Daoy (cell line): ENCODE measurements at regions not wholly inside any gene's neighbourhood (a gene's known extent, or its start where the extent isn't known, plus 50 kb on each side); places are given as distances from the start of the nearest gene placed in this dataset.

Source experiments
- DNase-seq: peaks from one replicate; pipeline ENCODE4 v3.0.0-alpha.2; 2015; ENCODE audit warnings: low read depth

DNA sequence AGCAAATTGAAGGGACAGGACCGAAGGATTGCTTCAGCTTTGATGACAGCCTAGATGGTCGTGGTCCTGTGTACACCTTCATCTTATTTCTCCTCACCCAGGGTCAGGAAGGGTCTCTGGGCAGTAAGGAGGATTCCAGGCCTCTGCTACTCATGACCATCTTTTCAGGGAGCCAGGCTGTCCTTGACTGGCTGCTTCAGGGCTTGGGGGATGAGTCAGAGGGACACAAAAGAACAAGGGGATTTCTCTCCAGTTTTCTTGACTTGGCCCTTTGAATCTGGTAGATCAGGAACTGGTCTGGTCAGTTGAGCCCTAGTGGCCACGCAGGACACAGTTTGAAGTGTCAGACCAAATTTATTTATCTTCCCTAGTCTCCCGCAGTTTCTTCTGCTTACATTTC, 402.1 kb upstream of the CHD6 start:
- DNase-seq: no peak

DNA sequence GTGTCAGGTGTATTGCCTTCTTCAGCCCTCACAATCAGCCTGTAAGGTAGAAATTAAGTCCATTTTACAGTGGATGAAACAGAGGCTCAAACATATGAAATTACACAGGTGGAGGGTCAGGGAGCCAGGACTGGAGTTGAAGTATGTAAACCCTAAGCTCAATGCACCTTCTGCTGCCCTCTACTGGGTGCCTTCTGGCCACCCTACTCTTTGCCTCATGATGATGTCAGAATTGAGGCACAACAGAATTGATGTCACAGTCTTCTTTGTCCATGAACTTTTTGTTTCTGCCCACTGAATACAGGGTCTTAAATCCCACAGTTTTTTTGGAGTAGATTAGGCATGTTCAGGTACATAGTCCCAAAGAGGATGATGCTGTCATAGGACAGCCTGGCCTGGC, 400.8 kb upstream of the CHD6 start:
- no peak for DNase-seq

DNA sequence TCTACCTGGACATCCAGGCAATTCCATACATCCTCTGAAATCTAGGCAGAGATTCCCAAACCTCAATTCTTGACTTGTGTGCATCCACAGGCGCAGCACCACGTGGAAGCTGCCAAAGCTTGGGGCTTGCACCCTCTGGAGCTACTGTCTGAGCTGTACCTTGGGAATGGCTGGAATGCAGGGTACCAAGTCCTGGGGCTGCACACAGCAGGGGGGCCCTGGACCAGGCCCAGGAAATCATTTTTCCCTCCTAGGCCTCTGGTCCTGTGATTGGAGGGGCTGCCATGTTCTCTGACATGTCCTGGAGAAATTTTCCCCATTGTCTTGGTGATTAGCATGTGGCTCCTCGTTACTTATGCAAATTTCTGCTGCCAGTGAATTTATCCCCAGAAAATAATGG, 391.9 kb upstream of the CHD6 start:
- DNase-seq: no peak

DNA sequence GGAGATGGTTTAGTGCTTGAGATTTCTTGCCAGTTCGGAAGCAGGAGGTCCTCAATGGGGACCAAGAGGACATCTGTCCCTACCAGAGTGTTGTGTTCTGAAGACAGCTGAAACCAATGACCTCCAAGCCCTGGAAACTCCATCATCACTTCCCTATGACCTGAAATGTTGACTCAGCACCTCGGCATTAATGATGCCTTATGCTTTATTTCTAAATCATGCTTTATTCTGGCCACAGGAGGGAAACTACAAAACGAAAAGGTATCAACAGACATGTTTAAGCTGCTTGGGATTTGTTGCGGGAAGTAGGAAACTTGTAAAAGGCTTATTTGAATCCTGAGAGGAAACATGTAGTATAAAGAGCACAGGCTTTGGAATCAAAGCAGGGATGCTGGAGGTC, 389.1 kb upstream of the CHD6 start:
- no peak for DNase-seq

DNA sequence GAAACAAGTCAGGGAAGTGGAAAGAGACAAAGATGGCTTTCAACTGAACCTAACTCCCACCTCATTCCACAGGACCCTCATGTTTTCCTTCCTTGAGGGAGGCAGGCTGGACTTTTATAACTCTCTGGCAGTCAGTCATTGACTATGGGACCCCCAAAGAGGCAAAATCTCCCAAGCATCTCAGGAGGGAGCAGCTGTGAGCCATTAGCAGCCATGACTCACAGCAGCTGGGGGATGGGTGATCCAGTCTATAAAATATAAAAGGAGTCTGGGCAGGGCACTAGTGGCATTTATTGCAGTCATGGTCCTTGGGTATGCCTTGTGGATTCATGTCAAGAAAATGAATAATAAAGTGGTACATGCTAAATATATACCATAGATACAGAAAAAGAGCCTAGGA, 387.0 kb upstream of the CHD6 start:
- no peak for DNase-seq

DNA sequence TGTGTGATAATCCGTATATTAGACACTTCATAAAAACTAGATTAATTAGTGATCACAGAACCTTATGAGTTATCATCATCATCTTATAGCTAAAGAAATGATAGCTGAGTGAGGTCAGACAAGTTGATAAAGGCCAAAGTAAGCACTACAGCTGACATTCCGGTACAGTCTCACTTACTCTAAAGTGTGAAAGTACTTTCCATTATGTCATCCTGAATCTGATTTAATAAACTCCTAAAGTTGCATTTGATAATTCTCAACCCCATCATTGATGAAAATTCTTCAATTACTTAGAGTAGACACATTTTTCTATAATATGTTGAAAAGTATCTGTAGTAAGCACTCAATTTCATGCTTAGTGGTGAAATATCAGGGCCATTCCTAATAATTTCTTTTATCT, 385.2 kb upstream of the CHD6 start:
- DNase-seq: no peak

DNA sequence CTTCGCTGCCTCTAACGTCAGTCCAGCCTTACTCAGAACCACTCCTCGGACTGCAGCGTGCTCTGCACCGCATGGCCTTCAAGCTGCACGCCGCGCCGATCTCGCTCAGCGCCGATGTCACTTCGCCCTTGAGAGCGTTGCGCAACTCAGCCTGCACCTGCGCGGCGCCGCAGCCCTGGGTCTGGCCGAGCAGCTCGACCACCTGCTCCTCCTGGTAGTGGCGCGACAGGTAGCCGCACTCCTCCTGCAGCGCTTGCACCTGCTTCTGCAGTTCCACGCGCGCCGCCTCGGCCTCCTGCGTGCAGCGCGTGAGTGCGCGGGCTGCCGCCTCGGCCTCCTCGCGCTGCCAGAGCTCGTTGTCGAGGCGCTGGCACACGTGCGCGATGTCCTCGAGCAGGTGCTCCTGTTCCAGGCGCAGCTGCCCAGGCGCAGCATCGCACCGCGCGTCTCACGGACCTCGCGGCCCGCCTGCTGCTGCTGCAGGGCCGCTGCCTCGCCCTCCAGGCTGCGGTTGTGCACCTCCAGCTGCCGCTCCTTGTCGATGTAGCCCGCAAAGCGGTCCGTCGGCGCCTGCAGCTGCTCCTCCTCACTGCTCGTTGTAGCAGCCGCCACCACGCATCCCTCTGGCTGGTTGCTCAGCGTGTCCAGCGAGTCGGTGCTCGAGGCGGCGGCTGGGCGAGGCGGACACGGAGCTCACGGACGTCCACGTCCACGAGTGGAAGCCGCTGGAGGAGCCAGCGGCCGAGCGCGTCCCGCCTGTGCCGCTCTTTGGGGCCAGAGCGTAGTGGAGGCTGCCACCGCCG, 380.6 kb upstream of the CHD6 start:
- DNase-seq: no peak

DNA sequence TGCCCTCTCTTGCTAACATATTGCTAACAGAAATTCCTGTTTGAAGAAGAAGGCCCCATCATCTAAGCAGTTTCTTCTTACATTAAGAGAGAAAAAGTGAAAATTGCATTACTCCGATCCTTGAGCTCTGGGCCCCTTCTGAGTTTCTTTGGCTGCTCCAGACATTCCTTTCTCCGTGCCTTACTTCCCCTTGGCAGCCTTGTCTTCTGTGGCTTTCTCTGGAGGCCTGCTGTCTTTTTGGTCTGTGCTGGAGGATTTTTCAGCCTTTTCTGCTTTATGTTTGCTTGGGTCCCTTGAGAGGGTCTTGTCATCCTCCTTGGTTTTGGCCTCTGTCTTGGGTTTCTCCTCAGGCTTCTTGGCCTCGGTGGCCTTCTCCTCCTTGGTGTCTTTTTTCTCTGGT, 378.8 kb upstream of the CHD6 start:
- no peak for DNase-seq

DNA sequence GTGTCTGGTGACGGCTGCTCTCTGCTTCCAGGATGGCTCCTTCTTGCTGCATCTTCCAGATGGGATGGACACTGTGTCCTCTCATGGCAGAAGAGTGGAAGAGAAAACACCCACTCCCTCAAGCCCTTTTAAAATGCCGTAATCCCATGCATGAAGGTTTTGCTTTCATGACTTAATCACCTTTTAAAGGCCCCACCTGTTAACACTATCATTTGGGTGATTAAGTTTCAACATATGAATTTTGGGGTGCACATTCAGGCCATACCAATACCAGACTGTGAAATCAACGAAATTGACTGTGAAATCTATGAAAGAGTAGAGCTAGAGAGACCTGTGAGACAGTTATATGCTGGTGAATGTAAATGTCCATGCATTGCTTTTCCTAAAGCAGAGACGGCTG, 374.3 kb upstream of the CHD6 start:
- DNase-seq: no peak

DNA sequence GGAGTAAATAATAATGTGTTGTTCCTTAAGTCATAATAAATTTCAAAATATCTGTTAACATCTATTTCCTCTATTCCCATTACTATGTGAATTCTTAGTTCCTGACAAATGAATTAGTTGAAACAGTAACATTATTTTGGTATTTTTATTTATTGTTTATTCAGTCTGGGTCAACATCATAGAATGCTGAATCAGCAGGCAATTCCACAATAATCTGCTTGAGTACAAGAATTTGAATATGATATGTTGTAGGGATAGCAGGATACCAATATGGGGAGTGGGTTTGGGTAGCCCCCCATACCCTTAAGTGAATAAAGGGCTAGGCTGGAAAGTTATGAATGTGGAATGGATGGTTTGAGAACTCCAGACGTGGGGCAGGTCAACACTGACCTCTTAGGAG, 373.2 kb upstream of the CHD6 start:
- no peak for DNase-seq

DNA sequence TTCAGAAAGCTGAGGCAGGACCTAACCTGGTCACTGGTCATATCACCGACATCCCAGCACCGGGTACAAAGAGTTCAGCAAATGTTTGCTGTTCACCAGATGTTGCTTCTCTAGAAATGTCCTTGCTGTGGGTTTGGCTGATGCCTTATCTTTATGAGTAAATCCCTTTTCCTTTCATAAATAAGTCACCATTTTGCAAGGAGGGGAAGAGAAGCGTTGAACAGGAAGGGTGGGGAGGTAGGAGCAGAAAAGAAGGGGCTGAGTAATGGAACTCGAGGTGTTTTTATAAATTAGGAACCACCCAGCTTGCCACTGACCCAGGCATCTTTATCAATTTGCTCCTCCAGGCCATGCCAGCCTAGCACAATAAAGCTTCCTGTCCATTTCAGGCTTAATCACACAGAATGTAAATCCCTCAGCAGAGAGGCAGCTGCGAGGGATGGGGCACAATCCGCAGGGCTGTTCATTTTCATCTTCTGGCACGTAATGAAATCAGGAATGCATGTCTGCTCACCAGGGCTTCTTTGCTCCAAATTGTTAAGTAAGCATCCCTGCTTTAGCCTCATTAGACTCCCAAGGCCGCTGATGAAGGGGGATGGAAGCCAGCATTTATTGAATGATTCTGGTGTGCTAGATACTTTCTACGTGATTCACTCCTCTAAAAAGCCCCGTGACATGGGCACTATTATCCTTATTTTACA, 371.9 kb upstream of the CHD6 start:
- no peak for DNase-seq

DNA sequence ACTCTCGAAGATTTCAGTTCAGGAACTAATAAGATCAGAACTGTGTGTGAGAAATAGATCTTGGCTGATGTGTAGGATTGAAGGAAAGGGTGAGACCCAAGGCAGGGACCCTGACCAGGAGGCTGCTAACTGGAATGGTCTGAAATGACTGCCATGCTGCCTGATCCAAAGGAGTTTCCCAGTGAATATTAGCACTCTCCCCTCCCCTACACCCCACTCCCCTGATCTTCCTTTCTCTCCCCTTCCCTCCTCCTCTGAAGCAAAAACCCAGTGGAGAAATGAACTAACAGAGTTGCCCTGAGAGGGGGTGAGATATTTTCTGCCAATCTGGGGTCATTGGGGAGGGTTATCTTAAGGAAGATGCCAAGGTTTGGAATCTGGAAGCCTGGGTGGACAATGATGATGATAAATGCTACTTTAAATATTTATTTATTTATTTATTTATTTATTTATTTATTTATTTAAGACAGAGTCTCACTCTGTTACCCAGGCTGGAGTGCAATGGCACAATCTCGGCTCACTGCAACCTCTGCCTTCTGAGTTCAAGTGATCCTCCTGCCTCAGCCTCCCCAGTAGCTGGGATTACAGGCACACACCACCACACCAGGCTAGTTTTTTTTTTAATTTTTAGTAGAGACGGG, 371.0 kb upstream of the CHD6 start:
- DNase-seq: no peak

DNA sequence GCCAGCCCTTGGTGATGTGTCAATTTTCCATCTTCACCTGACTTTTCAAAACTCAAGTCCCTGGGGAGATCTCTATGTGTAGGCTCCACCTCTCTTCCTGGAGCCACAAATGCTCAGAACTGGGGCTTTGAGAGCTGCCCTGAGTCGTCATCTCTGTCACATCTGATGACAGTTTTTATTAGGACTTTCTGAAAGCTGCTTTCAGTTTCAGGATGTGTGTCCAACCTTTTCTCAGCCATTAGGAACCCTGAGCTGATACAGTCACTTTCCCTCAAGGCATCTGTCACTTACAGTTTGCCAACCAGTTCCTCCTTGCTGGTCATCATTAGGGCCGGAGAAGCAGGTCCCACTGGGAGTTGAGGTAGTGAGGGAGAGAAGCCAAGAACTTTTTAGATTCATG, 365.9 kb upstream of the CHD6 start:
- no peak for DNase-seq

DNA sequence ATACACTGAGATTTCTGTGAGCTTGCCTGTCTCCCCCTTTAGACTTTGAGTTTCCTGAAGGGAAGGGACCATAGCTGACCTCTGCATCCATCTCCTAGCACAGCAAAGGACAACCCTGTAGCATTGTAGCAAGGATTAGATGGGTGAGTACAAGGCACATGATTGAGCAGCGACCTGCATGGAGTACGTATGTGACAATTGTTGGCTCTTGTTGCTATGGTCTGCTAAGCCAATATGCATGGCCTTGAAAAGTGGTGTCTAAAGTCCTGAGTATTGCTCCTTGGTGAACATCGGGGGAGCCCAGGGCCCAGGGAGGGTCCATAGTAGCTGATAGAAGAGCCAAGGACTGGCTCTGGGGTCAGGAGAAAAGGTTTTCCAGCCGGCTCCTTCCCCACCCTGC, 365.0 kb upstream of the CHD6 start:
- DNase-seq: no peak

DNA sequence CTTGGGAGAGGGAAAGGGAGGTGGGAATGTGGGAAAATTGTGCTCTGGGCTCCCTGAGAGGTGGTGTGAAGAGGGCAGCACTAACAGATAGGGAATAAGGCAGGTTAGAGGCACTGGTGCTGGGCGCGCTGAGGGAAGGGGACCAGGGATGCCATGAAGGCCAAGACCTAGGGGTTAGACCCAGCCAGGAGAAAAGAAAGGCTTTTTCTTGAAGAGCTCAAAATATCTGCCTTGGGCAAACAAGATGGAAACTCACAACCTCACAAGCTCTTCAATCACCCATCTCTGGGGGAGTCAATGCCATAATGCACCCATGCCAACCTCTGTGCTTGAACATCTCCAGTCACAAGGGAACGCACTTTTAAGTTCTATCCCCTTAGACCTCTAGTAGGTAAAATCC, 363.6 kb upstream of the CHD6 start:
- no peak for DNase-seq

DNA sequence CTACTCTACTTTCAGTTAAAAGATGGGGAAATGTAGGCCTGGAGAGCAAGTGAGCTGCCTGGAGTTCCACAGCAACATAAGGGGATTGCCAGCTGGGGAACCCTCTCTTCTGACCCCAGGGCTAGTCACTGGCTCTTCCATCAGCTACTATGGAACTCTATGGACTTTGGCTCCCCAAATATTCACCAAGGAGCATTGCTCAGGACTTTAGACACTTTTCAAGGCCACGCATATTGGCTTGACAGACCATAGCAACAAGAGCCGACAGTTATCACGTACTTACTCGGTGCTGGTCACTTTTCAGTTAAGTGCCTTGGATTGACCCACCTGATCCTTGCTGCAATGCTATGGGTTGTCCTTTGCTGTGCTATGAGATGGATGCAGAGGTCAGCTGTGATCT, 360.7 kb upstream of the CHD6 start:
- no peak for DNase-seq

DNA sequence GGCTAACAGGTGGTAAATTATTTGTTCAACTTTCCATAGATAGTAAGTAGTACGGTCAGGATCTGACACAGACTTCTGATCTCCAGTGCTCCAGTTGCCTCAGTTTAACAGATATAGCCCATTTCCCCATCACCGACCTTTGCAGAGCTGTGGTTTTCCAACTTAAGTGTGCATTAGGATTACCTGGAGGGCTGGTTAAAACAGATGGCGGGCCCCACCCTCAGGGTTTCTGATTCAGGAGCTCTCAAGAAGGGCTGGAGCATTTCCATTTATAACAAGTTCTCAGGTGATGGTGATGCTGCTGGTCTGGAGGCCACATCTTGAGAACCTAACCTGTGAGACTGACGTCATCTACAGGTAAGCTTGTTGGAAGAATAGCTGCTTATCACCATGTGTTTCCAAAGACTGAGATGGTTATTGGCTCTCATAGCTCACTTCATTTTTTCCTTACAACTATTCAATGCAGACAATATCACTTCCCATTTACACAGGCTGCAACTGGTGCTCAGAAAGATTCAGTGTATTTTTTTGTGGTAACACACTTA, 360.1 kb upstream of the CHD6 start:
- DNase-seq: no peak

DNA sequence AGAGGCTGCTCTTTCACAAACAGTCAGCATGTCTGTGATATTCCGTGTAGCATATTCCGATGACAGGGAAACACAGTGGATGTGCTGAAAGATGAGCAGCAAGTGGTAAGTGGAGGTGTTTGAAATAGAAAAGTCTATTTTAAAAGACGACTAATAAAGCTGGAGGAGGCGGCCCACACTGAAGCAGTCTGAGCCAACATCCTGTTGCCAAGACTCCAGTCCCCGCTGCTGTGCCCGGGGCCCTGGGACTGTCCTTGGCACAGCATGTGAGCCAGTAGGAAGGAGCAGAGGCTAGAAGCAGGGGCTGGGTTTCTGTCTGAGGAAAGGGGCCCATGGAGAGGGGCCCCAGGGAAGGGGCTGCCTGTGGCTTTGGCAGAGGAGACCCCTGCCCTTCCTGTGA, 351.5 kb upstream of the CHD6 start:
- DNase-seq: no peak

DNA sequence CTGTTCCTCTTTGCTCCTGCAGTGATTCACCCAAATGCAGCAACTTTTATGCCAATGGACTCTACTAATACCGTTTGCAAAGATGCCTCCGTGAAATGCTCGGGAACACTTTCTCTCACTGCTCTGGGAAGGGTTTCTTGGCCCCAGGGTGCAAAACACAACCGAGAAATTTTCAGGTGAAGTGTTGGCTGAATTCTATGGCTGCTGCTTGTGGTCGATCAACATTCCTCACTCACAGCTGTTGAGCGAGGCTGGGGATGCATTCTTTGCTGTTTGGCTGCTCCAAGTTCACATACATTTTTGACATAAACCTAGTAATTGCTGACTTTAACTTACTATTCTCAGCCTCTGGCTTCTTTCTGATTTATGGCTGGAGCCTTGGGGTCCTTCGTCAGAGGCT, 342.0 kb upstream of the CHD6 start:
- no peak for DNase-seq

DNA sequence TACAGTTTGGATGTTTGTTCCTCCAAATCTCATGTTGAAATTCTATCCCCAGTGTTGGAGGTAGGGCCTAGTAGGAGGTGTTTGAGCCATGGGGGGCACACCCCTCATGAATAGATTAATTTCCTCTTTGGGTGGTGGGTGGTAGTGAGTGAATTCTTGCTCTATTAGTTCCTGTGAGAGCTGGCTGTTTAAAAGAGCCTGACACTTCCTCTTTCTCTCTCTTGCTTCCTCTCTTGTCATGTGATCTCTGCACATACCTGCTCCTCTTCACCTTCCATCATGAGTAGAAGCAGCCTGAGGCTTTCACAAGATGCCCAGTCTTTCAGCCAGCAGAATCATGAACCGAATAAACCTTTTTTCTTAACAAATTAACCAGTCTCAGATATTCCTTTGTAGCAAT, 340.2 kb upstream of the CHD6 start:
- no peak for DNase-seq

DNA sequence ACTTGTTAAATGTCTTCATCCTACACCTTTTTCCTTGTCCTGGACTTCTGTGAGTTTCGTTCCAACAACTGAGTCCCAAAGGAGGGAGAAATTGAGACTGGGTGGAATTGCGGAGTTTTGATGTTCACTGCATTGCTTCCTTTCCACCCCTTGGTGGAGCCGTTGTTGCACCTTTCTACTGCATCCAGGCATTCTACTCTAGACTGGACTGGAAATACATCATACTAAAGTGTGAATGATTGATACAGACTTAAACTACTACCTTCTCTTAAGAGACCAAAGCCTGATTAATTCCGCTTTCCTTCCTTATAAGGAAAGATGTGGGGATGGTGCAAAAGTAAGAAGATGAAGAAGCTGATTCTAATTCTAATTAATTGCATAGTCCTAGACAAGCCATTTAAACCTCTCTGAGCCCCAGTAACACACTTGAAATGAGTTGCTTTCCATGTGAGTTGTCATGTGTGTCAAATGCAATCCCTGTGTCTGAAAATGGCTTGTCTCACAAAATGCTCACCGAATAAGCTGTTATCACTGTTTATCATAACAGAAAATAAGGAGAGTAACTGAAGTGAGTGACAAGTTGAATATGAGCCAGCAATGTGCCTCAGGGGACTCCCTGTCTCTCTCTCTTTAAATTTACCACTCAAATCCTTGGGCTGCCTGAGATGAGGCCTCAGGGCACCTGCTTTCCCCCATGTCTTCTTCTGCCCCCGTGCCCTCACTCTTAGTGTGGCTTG, 338.3 kb upstream of the CHD6 start:
- DNase-seq: no peak

DNA sequence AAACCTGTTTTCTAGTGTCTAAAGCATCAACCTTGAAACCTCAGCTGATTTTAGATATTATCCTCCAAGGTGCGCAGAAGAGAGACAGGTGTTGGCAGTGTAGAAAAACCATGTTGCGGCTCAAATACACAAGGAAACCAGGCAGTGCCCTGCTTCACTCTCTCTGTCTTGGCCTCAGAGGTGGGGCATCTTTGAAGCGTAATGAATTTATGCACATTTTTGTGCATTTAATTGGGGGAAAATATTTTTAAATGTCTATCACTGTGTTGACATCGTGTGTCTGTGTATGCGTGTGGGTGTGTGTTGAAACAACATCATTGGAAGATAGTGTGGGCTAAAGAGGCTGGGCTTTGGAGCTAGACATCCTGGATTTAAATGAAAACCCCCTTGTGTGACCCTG, 334.0 kb upstream of the CHD6 start:
- DNase-seq: no peak
